T1000 (cell line): ENCODE measurements at regions not wholly inside any gene's neighbourhood (a gene's known extent, or its start where the extent isn't known, plus 50 kb on each side); places are given as distances from the start of the nearest gene placed in this dataset.
"Not testable (repeated sequence)": the region's sequence is repeated elsewhere in the genome, so short reads cannot be mapped to it uniquely, and the experiment has no call there.

Experiments used
- DNase-seq: peaks from one replicate; lab custom pipeline; 2025; ENCODE audit warnings: mixed read lengths; lab: John Stamatoyannopoulos, UW

DNA sequence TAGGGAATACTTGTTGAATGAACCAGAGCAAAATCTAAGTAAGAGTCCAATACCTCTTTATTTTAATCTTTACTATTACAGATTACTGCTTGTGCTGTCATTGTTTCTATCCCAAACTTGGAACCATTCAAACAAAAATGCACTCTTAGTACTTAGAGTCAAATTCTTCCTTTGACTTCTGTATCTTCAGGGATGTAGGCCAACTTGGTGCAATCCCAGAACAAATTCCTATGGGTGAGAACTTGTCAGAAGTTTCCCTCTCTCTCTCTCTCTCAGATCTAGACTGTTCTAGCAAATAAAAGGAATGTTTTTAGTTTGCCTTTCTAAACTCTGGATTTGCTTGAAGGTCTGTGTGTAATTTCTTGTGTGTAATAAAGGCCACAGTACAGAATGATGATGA, 329.0 kb upstream of the TMTC4 start:
- no peak for DNase-seq

GRCh38 chr13:100989392-100989791, 314.8 kb upstream of the TMTC4 start:
- no peak for DNase-seq

GRCh38 chr13:100988921-100989320, 314.3 kb upstream of the TMTC4 start:
- DNase-seq = no peak

DNA sequence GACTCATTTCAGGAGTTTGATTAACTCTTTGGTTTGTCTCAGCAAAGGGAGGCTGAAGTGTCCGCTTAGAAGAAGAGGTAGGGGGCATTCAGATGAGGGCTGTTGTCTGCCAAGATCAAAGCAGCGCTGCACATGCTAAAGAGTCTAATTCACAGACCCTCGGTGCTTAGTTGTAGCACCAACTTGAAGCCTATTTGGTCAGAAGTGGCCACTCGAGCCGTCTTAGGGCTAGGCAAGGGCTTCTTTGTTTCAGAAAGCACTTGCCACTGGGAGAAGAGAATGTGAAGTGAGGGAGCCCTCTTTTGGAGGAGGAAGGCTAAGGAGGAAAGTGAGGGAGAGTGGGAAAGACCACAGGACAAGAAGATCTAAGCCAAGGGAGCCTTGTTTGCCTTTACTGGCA, 313.4 kb upstream of the TMTC4 start:
- DNase-seq = no peak

DNA sequence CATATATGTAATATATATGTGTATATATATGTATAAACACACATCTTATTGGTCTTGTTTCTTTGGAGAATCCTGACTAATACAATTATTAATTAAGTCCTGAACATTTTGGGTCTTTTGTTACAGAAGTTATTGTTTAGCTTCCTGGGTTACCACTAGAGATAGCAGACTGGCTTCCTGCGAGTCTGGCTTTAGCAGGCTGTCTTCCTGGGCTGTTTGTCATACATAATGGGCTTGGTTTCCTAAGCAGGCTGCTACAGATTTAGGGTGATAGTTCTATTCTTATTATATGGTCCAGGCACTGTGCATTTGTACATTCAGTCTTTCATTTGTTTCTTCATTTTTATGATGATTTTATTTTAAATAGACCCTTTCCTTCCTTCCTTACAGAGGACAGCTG, 312.0 kb upstream of the TMTC4 start:
- DNase-seq = no peak

DNA sequence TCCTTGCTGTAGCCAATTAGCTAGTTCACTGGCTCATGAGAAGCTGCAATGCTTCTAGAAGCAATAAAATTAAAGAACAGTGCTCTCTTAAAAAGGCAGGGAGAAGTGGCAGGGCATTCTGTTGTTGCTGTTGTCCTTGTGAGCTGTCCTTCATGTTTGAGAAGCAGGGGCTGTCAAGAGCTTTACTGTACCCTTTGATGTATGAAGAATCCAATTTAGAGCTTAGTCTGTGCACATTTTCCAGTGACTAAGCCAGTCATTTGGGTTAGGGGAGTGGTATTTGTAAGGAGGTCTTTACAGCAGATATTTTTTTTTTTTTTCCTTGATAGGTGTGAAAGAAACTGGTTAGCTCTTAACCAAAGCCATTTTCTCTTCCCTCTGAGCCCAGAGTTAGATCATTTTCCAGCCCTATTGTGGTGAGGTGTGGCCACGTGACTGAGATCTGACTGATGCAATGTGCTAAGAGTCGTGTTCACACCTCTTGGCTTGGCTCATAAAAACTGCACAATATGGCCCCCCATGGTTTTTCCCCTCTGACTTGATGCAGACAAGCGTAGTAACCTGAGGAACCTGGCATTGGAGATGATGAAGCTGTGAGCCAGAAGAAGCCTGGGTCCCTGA, 309.6 kb upstream of the TMTC4 start:
- DNase-seq = no peak

DNA sequence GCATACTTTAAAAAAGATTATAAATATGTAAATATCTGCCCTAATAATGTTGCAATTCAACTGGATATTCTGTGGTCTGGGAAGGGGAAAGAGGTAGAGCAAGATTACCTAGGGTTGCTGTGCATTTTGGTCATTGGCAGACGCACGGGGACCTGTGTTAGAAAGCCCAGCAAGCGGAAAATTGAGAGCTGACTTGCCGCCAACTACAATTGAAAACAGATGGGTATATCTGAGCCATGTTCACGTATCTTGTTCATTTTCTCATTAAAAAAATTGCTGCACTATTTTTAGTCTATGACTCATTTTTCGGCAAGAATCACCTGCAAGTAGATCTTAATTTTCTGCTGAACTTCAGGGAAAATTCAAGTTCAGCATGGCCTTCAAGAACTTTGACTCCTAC, 308.5 kb upstream of the TMTC4 start:
- no peak for DNase-seq

- no peak for DNase-seq
Observed at GRCh38 chr13:100980171-100980570, 305.6 kb upstream of the TMTC4 start.

DNA sequence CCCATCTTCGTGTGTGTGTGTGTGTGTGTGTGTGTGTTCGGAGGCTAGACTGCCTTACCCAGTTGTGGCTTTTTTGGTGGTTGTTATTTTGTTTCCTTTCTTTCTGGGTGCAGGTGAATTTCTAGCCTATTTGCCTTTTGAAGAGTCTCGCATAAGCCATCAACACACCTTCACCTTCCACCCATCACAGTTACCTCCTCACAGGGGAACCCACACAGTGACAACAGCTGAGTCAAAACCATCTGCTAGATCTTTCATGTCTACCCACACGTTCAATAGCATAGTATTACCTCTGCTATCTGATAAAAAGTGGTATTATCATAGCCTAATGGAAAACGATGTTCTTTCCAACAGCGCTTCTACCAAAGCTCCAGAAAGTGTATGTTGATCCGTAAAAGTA, 303.2 kb upstream of the TMTC4 start:
- DNase-seq = no peak

DNA sequence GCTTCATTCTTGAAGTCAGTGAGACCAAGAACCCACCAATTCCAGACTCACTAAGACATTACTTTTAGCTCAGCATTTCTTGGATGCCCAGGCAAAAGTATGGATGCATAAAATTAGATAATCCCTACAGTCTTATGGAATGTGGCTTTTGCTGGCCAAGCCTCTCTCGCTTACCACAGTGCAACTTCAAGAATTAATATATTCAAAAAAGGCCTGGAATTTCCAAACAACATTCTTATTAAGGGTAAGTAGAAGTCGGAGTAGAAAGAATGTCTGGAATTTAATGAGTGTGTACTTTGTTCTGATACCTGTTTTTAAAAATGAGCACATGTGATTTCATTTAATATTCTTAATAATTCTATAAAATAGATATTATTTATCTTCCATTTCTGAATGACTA, 302.4 kb upstream of the TMTC4 start:
- no peak for DNase-seq

DNA sequence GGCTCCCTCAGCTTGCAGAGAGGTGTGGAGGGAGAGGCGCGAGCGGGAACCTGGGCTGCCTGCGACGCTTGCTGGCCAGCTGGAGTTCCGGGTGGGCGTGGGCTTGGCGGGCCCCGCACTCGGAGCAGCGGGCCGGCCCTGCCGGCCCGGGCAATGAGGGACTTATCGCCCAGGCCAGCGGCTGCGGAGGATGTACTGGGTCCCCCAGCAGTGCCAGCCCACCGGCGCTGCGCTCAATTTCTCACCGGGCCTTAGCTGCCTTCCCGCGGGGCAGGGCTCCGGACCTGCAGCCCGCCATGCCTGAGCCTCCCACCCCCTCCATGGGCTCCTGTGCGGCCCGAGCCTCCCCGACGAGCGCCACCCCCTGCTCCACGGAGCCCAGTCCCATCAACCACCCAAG, 301.1 kb upstream of the TMTC4 start:
- not testable (repeated sequence) for DNase-seq

DNA sequence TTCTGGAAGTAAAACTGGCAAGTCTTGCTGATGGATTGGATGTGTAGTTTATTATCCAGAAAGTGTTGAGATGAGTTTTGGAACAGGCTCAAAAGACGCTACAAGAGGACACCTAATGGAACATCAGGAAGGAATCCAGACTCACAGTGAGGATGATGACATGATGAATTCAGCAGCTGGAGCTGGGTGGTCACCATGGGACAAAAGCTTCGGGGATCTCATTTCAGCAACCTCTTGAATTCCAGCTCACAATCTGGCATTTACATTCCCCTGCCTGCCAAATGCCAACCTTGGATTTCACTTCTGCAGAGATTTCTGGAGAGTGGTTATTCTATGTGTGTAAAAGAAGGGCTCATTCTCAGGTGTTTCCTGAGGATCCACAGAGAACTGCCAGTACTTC, 288.0 kb upstream of the TMTC4 start:
- no peak for DNase-seq

DNA sequence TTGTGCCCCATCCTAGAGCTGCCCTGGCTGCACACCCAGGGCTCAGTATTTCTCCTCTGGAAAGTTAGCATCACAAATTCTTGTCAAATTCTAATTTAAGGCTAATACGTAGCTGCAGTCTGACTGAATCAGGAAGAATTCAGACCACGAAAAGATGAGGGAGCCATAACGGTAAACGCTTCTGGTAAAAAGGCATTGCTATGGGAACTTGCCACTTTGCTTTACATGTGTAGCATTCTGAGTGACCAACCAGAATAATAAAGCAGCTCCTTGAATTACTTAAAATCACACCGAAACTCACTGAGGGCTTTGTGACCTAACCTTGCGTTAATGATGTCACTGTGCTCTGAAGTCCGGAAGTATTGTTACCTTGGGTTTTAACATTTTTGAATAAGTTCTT, 286.6 kb upstream of the TMTC4 start:
- DNase-seq = no peak

GRCh38 chr13:100958831-100959230, 284.2 kb upstream of the TMTC4 start:
- no peak for DNase-seq

DNA sequence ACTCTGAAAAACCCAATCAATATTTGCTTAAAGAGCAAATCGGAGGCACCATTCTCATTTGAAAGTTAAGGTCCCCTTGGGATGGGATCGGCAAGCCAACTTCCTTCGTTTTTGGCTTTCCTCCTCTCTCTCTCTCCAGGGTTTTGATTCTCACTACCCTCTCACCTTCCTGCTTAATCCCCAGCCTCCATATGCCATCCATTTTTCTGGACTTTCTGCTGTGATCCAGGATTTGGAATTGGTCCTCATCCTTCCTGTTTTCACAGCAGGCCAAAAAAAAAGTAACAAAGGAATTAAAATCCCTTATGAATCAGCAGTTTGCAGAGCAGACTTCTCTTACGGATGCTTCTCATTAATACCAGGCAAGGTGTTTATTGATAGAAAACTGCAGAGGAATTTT, 283.1 kb upstream of the TMTC4 start:
- no peak for DNase-seq

GRCh38 chr13:100954430-100955305, 280.1 kb upstream of the TMTC4 start:
- DNase-seq = no peak

GRCh38 chr13:100951016-100951415, 276.4 kb upstream of the TMTC4 start:
- DNase-seq = no peak

GRCh38 chr13:100948937-100949336, 274.3 kb upstream of the TMTC4 start:
- DNase-seq = not testable (repeated sequence)

DNA sequence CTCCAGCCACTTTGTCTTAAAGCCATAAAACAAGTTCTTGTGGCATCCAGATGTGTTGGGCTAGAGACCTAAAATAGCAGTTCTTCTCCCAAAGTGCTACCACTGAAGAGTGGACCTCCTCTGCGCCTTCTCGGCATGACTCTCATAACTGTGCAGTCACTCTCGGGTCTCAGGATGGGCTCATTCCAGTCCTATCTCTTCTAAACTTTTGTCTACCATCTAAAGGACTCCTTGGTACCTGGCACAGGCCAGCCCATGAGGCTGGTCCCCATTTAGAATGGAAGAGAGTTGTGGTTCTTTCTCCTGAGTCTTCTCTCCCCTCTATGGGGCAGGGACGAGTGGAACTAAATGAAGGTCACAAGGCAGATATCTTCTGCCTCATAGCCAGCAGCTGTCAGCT, 272.0 kb upstream of the TMTC4 start:
- DNase-seq = no peak

DNA sequence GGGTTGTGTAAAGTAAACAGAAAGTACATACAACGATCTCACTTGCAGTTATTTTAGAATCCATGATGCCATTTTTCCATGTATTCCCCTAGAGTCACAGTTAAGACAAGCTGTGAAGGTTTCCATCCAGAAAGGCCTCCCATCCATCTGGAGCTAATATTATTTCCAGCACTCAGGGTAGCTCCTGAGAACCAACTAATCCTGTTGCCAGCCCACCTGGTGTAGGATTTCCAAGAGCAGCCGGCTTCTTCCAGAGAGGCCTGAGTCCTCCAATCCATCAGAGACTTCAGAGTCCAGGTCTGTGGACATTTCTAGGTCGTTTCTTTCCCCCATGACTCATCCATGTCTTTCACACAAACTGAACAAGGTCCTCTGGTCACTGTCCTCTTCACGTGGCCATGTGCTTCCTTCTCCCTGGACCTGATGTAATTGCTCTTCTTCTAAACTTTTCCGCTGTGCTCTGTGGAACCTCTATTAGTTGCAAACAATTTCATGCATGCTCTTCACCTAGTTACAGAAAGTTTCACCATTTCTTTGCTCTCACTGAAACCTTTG, 270.3 kb upstream of the TMTC4 start:
- no peak for DNase-seq

DNA sequence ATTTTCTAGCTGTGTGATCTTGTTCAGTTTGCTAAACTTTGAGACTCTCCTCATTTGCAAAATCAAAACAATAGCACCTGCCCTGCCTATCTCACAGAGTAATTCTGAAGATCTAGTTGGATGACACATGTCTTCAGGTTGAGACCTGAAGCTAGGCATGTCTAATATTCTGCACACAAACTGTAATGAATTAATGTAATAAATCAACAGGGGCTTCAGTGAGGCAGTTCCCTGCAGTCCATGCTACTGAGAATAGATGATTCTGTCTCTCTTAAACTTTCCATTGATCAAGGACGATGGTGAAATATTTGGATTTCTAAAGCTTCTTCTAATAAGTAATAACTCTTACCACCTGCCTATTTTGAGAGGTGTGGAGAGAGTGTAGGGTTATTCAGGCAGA, 268.1 kb upstream of the TMTC4 start:
- DNase-seq = no peak

DNA sequence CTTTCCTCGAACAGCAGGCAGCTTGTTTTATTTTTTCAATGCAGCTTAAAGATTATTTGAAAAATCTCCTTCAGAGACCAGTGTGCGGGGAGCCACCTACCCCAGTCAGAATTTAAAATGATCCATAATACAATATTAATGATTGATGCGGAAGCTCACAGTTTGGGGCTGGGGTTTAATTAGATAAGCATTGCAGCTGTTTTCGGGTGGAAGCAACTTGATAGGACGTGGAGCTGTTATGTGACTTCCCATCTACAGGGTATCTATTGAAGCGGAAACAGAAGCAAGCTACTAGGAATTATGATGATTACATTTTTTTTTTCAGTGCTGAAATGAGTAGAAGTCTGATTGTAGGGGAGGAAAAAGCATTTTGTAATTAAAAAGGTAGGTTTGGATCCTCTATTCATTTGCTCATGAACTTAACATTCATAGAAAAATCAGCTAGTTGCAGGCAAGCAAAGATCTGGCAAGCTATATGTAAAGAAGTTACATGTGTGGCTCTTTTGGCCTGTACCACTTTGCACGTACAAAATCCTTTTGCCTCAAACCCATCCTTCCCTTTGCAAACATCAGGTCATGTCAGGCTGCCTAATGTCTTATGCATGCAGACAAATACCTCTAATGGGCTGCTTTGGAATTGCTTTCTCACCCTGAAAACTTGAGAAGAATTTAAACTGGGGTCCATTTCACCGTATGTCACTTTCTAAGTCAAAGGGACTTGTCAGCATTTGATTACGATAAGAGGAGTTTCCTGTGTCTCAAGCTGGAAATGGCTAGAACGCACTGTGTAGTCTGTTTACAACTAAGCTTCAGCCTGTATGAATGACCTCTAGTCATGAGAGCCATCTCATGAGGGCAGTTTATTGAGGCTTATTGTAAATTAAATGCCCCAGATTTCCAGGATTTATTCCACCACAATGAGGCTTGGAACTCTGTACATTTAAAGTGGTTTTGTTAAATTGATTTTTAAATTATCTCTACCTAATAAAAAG, 267.1 kb upstream of the TMTC4 start:
- no peak for DNase-seq
